ENCODE measurements at regions not wholly inside any gene's neighbourhood (a gene's known extent, or its start where the extent isn't known, plus 50 kb on each side); places are given as distances from the start of the nearest gene placed in this dataset.

DNA sequence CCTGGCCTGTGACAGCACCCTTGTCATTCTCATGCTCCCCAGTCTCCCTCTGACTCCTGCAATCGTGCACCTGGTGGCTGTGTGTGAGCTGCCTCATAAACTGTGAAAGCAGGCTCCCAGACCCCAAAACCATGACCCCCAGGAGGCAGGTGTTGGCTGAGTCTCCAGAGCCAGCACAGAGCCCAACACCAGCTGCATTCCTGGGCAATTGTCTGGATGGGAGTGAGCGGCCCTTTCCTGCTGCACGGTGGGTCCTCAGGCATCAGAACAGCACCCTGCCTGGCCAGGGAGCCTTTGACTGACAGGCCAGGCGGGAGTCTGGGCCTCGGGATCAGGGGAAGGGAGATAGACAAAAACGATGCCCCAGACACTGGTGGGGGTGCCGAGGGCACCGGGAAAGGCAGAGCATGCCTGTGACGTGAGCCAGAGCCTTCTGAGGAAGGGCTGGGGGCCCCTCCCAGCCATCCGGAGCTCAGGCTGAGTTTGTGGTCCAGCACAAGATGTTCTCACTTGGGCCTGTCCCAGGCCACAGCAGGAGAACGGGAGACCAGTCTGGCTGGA lies 135.1 kb upstream of the GPC1 start:
- no peak for DNase-seq (ENCODE audit: low spot score)
- intact Hi-C loops (cut with micrococcal nuclease; ENCODE audit: unreplicated experiment) = no loop called here

GRCh38 chr2:240300840-240301239 lies 134.6 kb upstream of the GPC1 start:
- intact Hi-C loops (cut with micrococcal nuclease; ENCODE audit: unreplicated experiment) = no loop called here
- ChIA-PET POLR2A (ENCODE audit: low non-redundant PET) (no interaction called here), CTCF (no interaction called here)
- Histone ChIP-seq H3K36me3 (ENCODE audit: insufficient read depth, low read length, poor library complexity, severe bottlenecking) (no peaks in the 10 kb centered on the region), H3K27me3 (replicated peaks; ENCODE audit: insufficient read depth, low read depth, low read length, poor library complexity) (no peaks in the 10 kb centered on the region), H3K27ac (ENCODE audit: low read depth, low read length, poor library complexity, severe bottlenecking) (no peak overlapping the region), H3K4me3 (ENCODE audit: low read depth, low read length, poor library complexity, severe bottlenecking) (no peak overlapping the region), H3K9me3 (ENCODE audit: low read depth, low read length, poor library complexity, severe bottlenecking) (no peaks in the 10 kb centered on the region), H3K4me1 (ENCODE audit: insufficient read depth, low read length, poor library complexity, severe bottlenecking) (peaks cover 8% of the 10 kb centered on the region)
- DNase-seq (ENCODE audit: low spot score) = no peak
- TF ChIP-seq EZH2 (IDR thresholded peaks at IDR 0.05; ENCODE audit: borderline replicate concordance, low read depth, low read length, poor library complexity, severe bottlenecking) = no peak
- TF ChIP-seq CTCF (conservative IDR thresholded peaks at IDR 0.05; ENCODE audit: low read depth, low read length) = no peak
- BruUV-seq (replicated peaks) = no TSS peak

More for the DNA sequence above, 135.1 kb upstream of the GPC1 start:
- H3K27ac ChIP-seq (ENCODE audit: low read depth, low read length, poor library complexity, severe bottlenecking) = no peak overlapping the region
- CTCF ChIA-PET = interaction anchor here (0.5 kb wide), 1 partner anchor 85 kb away, joined by 4 read pairs; no protein-coding TSS in a partner anchor
- no TSS peak for BruUV-seq (replicated peaks)
- H3K4me3 ChIP-seq (ENCODE audit: low read depth, low read length, poor library complexity, severe bottlenecking) = no peak overlapping the region
- H3K4me1 ChIP-seq (ENCODE audit: insufficient read depth, low read length, poor library complexity, severe bottlenecking) = peaks cover 8% of the 10 kb centered on the region
- H3K27me3 ChIP-seq (replicated peaks; ENCODE audit: insufficient read depth, low read depth, low read length, poor library complexity) = no peaks in the 10 kb centered on the region
- H3K36me3 ChIP-seq (ENCODE audit: insufficient read depth, low read length, poor library complexity, severe bottlenecking) = no peaks in the 10 kb centered on the region
- POLR2A ChIA-PET (ENCODE audit: low non-redundant PET) = no interaction called here
- TF ChIP-seq EZH2 (IDR thresholded peaks at IDR 0.05; ENCODE audit: borderline replicate concordance, low read depth, low read length, poor library complexity, severe bottlenecking) (no peak), CTCF (conservative IDR thresholded peaks at IDR 0.05; ENCODE audit: low read depth, low read length) (no peak)
- no peaks in the 10 kb centered on the region for H3K9me3 ChIP-seq (ENCODE audit: low read depth, low read length, poor library complexity, severe bottlenecking)

GRCh38 chr2:240301256-240301795 lies 134.1 kb upstream of the GPC1 start:
- BruUV-seq (replicated peaks) = no TSS peak
- POLR2A ChIA-PET (ENCODE audit: low non-redundant PET) = no interaction called here
- CTCF ChIA-PET = no interaction called here
- no peaks in the 10 kb centered on the region for H3K27me3 ChIP-seq (replicated peaks; ENCODE audit: insufficient read depth, low read depth, low read length, poor library complexity)
- H3K4me1 ChIP-seq (ENCODE audit: insufficient read depth, low read length, poor library complexity, severe bottlenecking) = peaks cover 6% of the 10 kb centered on the region
- no peak overlapping the region for H3K27ac ChIP-seq (ENCODE audit: low read depth, low read length, poor library complexity, severe bottlenecking)
- DNase-seq (ENCODE audit: low spot score) = no peak
- intact Hi-C loops (cut with micrococcal nuclease; ENCODE audit: unreplicated experiment) = no loop called here
- TF ChIP-seq CTCF (conservative IDR thresholded peaks at IDR 0.05; ENCODE audit: low read depth, low read length) (no peak), EZH2 (IDR thresholded peaks at IDR 0.05; ENCODE audit: borderline replicate concordance, low read depth, low read length, poor library complexity, severe bottlenecking) (no peak)
- no peak overlapping the region for H3K4me3 ChIP-seq (ENCODE audit: low read depth, low read length, poor library complexity, severe bottlenecking)
- no peaks in the 10 kb centered on the region for H3K36me3 ChIP-seq (ENCODE audit: insufficient read depth, low read length, poor library complexity, severe bottlenecking)
- no peaks in the 10 kb centered on the region for H3K9me3 ChIP-seq (ENCODE audit: low read depth, low read length, poor library complexity, severe bottlenecking)

Measured in A673 (cell line).